SK-N-SH (cell line): ENCODE measurements at regions not wholly inside any gene's neighbourhood (a gene's known extent, or its start where the extent isn't known, plus 50 kb on each side); places are given as distances from the start of the nearest gene placed in this dataset.

Experiments
- CTCF ChIA-PET: fragments of 300-600, 350-600 bp; formaldehyde crosslinking; extraction: SDS; loops from one replicate; lab custom pipeline; 2021; lab: Yijun Ruan, JAX
- POLR2A ChIA-PET: fragments of 350-600 bp; sonication (Branson Sonifier 250); formaldehyde crosslinking; extraction: SDS; loops from one replicate; lab custom pipeline; 2020; ENCODE audit warnings: antibody characterized with exemption, inconsistent platforms; lab: Yijun Ruan, JAX
- DNase-seq: peaks from one replicate; pipeline ENCODE4 v3.0.0; 2012
- H2AFZ ChIP-seq: fragments of 200-600 bp; sonication (generic); 2 replicates; pipeline ENCODE4 v1.8.1; 2016; ENCODE audit warnings: antibody characterized with exemption, mild to moderate bottlenecking, low read depth
- H3F3A ChIP-seq: fragments of 200-600 bp; sonication (generic); replicated peaks from 2 replicates; pipeline ENCODE3; 2016; ENCODE audit warnings: antibody characterized with exemption, mild to moderate bottlenecking; ENCODE audit not compliant: insufficient read depth
- H3K27ac ChIP-seq, 2 experiments: fragments of 200-500 bp in 1 of 2; fragments of 200-600 bp in 1 of 2; sonication (Bioruptor generic) in 1 of 2; sonication (generic), shearing (Covaris generic) in 1 of 2; 2 replicates each; pipeline versions ENCODE4 v1.5.1 to v1.6.1; 2014 to 2016; ENCODE audit warnings: low read depth in 2 of 2, inconsistent platforms in 1 of 2, low read length in 1 of 2, mild to moderate bottlenecking in 1 of 2, mixed read lengths in 1 of 2
- H3K27me3 ChIP-seq: fragments of 200-600 bp; sonication (generic), shearing (Covaris generic); 2 replicates; pipeline ENCODE4 v1.6.1; 2016; ENCODE audit warnings: mixed run types; ENCODE audit not compliant: insufficient read depth
- H3K36me3 ChIP-seq, 2 experiments: fragments of 200-500 bp in 1 of 2; fragments of 200-600 bp in 1 of 2; sonication (Bioruptor generic) in 1 of 2; sonication (generic) in 1 of 2; replicated peaks in 1 of 2; 2 replicates each; pipeline versions ENCODE3 to v1.5.1; 2014 to 2016; ENCODE audit warnings: low read length in 1 of 2, mild to moderate bottlenecking in 1 of 2; ENCODE audit not compliant: insufficient read depth in 2 of 2, control insufficient read depth in 1 of 2
- H3K4me1 ChIP-seq, 2 experiments: fragments of 200-500 bp in 1 of 2; fragments of 200-600 bp in 1 of 2; sonication (Bioruptor generic) in 1 of 2; sonication (generic), shearing (Covaris generic) in 1 of 2; 2 replicates each; pipeline versions ENCODE4 v1.5.1 to v1.6.1; 2014 to 2016; ENCODE audit warnings: low read depth in 1 of 2, low read length in 1 of 2, mixed run types in 1 of 2; ENCODE audit not compliant: insufficient read depth in 2 of 2, control insufficient read depth in 1 of 2
- H3K4me2 ChIP-seq: fragments of 200-600 bp; sonication (generic), shearing (Covaris generic); 2 replicates; pipeline ENCODE4 v1.6.1; 2017; ENCODE audit warnings: mixed run types
- H3K4me3 ChIP-seq, 2 experiments: fragments of 200-500 bp in 1 of 2; fragments of 200-600 bp in 1 of 2; sonication (Bioruptor generic) in 1 of 2; sonication (generic), shearing (Covaris generic) in 1 of 2; 2 replicates each; pipeline versions ENCODE4 v1.5.1 to v1.8.1; 2014 to 2016; ENCODE audit warnings: low read depth in 2 of 2, inconsistent platforms in 1 of 2, low read length in 1 of 2, mild to moderate bottlenecking in 1 of 2, mixed read lengths in 1 of 2, moderate library complexity in 1 of 2
- H3K79me2 ChIP-seq: fragments of 200-600 bp; sonication (generic); 2 replicates; pipeline ENCODE4 v1.8.1; 2017; ENCODE audit warnings: mild to moderate bottlenecking; ENCODE audit not compliant: insufficient read depth
- H3K9ac ChIP-seq: fragments of 200-600 bp; sonication (generic); 2 replicates; pipeline ENCODE4 v1.6.1; 2017; ENCODE audit warnings: mixed run types
- H3K9me2 ChIP-seq: fragments of 200-600 bp; sonication (generic); 2 replicates; pipeline ENCODE4 v1.6.1; 2017; ENCODE audit warnings: mixed run types
- H3K9me3 ChIP-seq: fragments of 200-600 bp; sonication (generic); 2 replicates; pipeline ENCODE4 v1.6.1; 2017; ENCODE audit warnings: mixed run types, mild to moderate bottlenecking, moderate library complexity
- H4K20me1 ChIP-seq: fragments of 200-600 bp; sonication (generic); 2 replicates; pipeline ENCODE4 v1.6.1; 2017; ENCODE audit warnings: mild to moderate bottlenecking, mixed run types; ENCODE audit not compliant: insufficient read depth
- CHD2 ChIP-seq: fragments of 150-350 bp; IDR thresholded peaks from 2 replicates; pipeline ENCODE4 v1.6.1; 2018; ENCODE audit warnings: low read length; ENCODE audit not compliant: partially characterized antibody
- CTCF ChIP-seq: fragments of 200-600 bp; sonication (generic); IDR thresholded peaks from 2 replicates; pipeline ENCODE4 v1.6.1; 2017; ENCODE audit warnings: antibody characterized with exemption, mild to moderate bottlenecking, moderate library complexity
- EP300 ChIP-seq, 2 experiments: IDR thresholded peaks; 2 replicates each; pipeline versions ENCODE4 v1.4.0 to v1.6.1; 2012; ENCODE audit warnings: borderline replicate concordance in 1 of 2, low read depth in 1 of 2, low read length in 1 of 2
- EZH2phosphoT487 ChIP-seq: fragments of 200-600 bp; sonication (generic); IDR thresholded peaks from 2 replicates; pipeline ENCODE4 v1.6.1; 2017; ENCODE audit warnings: low read depth, mixed run types, mild to moderate bottlenecking, antibody characterized with exemption, moderate library complexity, borderline replicate concordance
- FOSL2 ChIP-seq: IDR thresholded peaks from 2 replicates; pipeline ENCODE4 v1.4.0; 2012; ENCODE audit warnings: low read depth, mild to moderate bottlenecking, moderate library complexity, borderline replicate concordance
- FOXM1 ChIP-seq: IDR thresholded peaks from 2 replicates; pipeline ENCODE4 v1.4.0; 2012; ENCODE audit warnings: low read depth, mild to moderate bottlenecking
- GATA2 ChIP-seq: sonication (generic); formaldehyde crosslinking; IDR thresholded peaks from 2 replicates; pipeline ENCODE4 v1.5.0; 2020; ENCODE audit warnings: mild to moderate bottlenecking, missing genetic modification reagents
- JUND ChIP-seq: IDR thresholded peaks from 2 replicates; pipeline ENCODE4 v1.4.0; 2012
- MXI1 ChIP-seq: IDR thresholded peaks from 2 replicates; pipeline ENCODE4 v1.6.1; 2012; ENCODE audit warnings: mild to moderate bottlenecking, low read depth, low read length, improper control_type of control experiment
- NFIC ChIP-seq: IDR thresholded peaks from 2 replicates; pipeline ENCODE4 v1.4.0; 2012; ENCODE audit warnings: borderline replicate concordance
- RCOR1 ChIP-seq: fragments of 150-350 bp; IDR thresholded peaks from 2 replicates; pipeline ENCODE4 v1.6.1; 2017; ENCODE audit warnings: antibody characterized with exemption, low read length
- RFX5 ChIP-seq: IDR thresholded peaks from 2 replicates; pipeline ENCODE4 v1.6.1; 2012; ENCODE audit warnings: mild to moderate bottlenecking, improper control_type of control experiment, low read length
- SIN3A ChIP-seq: IDR thresholded peaks from 2 replicates; pipeline ENCODE4 v1.6.1; 2012; ENCODE audit warnings: low read depth, mild to moderate bottlenecking, low read length, moderate library complexity, borderline replicate concordance
- SMC3 ChIP-seq: IDR thresholded peaks from 2 replicates; pipeline ENCODE4 v1.6.1; 2012; ENCODE audit warnings: low read depth, low read length, improper control_type of control experiment
- TAF1 ChIP-seq: IDR thresholded peaks from 2 replicates; pipeline ENCODE4 v1.6.1; 2012; ENCODE audit warnings: low read depth, mild to moderate bottlenecking, low read length, moderate library complexity, borderline replicate concordance
- TCF12 ChIP-seq: IDR thresholded peaks from 2 replicates; pipeline ENCODE4 v1.4.0; 2012
- YY1 ChIP-seq: IDR thresholded peaks from 2 replicates; pipeline ENCODE4 v1.4.0; 2012; ENCODE audit warnings: low read depth, mild to moderate bottlenecking
- WGBS: methylation state at CpG from one replicate; pipeline ENCODE4 v1.1.6; 2017; ENCODE audit warnings: low lambda C conversion rate; 5-methylcytosine and 5-hydroxymethylcytosine counted together
- TF ChIP-seq, protein P1 (sequence below): IDR thresholded peaks from 2 replicates; pipeline ENCODE4 v1.4.0; 2012; ENCODE audit warnings: low read depth, borderline replicate concordance

DNA sequence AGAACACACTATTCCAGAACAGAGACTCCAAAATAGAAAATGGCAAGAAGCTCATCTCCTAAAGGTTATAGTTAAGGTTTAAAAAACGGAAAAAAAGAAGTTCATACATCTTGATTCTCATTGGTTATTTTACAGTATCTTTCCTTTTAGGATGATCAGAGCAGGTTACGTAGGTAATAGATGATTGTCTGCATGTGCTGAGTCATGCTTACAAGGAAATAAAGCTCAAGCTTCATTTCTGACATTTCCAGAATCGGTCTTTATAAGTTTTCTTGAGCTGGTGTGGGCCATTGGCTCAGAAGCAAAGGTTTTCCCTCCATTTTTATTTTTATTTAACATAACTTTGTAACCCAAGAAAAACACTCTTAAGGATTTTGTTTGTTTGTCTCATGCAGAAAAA is 1030.3 kb upstream of the CDH8 start:
- CTCF ChIA-PET = no interaction called here

DNA sequence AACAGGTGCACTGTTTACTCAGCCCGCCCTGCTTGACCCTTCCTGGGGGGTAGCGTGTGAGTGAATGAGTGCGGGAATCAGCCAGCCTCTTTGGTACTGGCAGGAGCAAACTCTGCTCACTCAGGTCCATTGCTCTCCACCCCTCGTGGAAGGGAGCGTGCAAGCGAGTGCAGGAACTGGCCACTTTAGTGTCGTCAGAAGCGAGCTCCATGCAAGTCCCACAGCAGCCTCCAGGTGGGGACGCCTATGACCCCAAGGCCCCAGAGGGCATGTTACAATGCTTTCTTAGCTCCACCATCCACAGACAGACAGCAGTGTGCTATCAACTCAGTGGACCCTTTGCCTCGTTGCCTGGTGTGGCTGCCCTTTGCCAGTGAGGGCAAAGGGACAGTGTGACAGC is 1025.1 kb upstream of the CDH8 start:
- H3K36me3 ChIP-seq = no peaks in the 10 kb centered on the region
- H3K4me1 ChIP-seq = no peaks in the 10 kb centered on the region
- no peaks in the 10 kb centered on the region for H3F3A ChIP-seq
- CTCF ChIA-PET = interaction anchor here (0.5 to 2.1 kb wide), 4 partner anchors 10 to 693 kb away, joined by 3 to 7 read pairs (median 4); no protein-coding TSS in a partner anchor
- H3K9me3 ChIP-seq = no peaks in the 10 kb centered on the region
- no peaks in the 10 kb centered on the region for H3K9me2 ChIP-seq
- H3K9ac ChIP-seq = no peak overlapping the region
- TF ChIP-seq TAF1 (no peak), NFIC (no peak), CTCF (no peak), EZH2phosphoT487 (no peak), RFX5 (no peak), TCF12 (no peak), MXI1 (no peak), SIN3A (no peak), JUND (no peak), EP300 (IDR thresholded peaks at IDR 0.05; ENCODE audit: borderline replicate concordance in 1 of 2, low read depth in 1 of 2, low read length in 1 of 2) (no peak), SMC3 (no peak), GATA2 (CRISPR knock-in tag) (no peak), CHD2 (no peak), FOSL2 (no peak), RCOR1 (no peak), FOXM1 (no peak)
- TF ChIP-seq, protein P1, sequence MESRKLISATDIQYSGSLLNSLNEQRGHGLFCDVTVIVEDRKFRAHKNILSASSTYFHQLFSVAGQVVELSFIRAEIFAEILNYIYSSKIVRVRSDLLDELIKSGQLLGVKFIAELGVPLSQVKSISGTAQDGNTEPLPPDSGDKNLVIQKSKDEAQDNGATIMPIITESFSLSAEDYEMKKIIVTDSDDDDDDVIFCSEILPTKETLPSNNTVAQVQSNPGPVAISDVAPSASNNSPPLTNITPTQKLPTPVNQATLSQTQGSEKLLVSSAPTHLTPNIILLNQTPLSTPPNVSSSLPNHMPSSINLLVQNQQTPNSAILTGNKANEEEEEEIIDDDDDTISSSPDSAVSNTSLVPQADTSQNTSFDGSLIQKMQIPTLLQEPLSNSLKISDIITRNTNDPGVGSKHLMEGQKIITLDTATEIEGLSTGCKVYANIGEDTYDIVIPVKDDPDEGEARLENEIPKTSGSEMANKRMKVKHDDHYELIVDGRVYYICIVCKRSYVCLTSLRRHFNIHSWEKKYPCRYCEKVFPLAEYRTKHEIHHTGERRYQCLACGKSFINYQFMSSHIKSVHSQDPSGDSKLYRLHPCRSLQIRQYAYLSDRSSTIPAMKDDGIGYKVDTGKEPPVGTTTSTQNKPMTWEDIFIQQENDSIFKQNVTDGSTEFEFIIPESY = no peak
- no peaks in the 10 kb centered on the region for H4K20me1 ChIP-seq
- no peaks in the 10 kb centered on the region for H3K79me2 ChIP-seq
- 39% methylated on average over 5 of the region's 10 CpGs for WGBS
- no peak overlapping the region for H3K27ac ChIP-seq
- H3K4me3 ChIP-seq = no peak overlapping the region
- no peak overlapping the region for H2AFZ ChIP-seq
- no peak for DNase-seq
- H3K27me3 ChIP-seq = no peaks in the 10 kb centered on the region
- no peak overlapping the region for H3K4me2 ChIP-seq
- POLR2A ChIA-PET = no interaction called here

More for the DNA sequence above, 1030.3 kb upstream of the CDH8 start:
- Histone ChIP-seq H2AFZ (no peak overlapping the region), H4K20me1 (no peaks in the 10 kb centered on the region), H3K36me3 (no peaks in the 10 kb centered on the region), H3K79me2 (no peaks in the 10 kb centered on the region), H3K9me3 (no peaks in the 10 kb centered on the region), H3K4me2 (no peak overlapping the region), H3K4me3 (no peak overlapping the region), H3K4me1 (no peaks in the 10 kb centered on the region), H3K27me3 (no peaks in the 10 kb centered on the region), H3K9me2 (no peaks in the 10 kb centered on the region), H3K27ac (no peak overlapping the region), H3K9ac (no peak overlapping the region), H3F3A (no peaks in the 10 kb centered on the region)
- 29% methylated on average over 3 of the region's 3 CpGs for WGBS
- TF ChIP-seq, protein P1 = no peak
- TF ChIP-seq TCF12 (no peak), YY1 (no peak), MXI1 (no peak), FOSL2 (no peak), SIN3A (no peak)
- DNase-seq = no peak
- POLR2A ChIA-PET = no interaction called here
